ENCODE measurements at regions not wholly inside any gene's neighbourhood (a gene's known extent, or its start where the extent isn't known, plus 50 kb on each side); places are given as distances from the start of the nearest gene placed in this dataset.

GRCh38 chr4:36900446-36900987 lies 344.0 kb upstream of the NWD2 start:
- TF ChIP-seq CTCF (IDR thresholded peaks at IDR 0.05; ENCODE audit: low read depth, low read length) (no peak), POLR2A (IDR thresholded peaks at IDR 0.05; ENCODE audit: extremely low read depth, insufficient read length) (no peak)
- TF ChIP-seq, protein P1, sequence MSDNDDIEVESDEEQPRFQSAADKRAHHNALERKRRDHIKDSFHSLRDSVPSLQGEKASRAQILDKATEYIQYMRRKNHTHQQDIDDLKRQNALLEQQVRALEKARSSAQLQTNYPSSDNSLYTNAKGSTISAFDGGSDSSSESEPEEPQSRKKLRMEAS (IDR thresholded peaks at IDR 0.05; ENCODE audit: low read depth, low read length) = no peak

Data from NB4 (cell line).